B cell (primary cell): ENCODE measurements at regions not wholly inside any gene's neighbourhood (a gene's known extent, or its start where the extent isn't known, plus 50 kb on each side); places are given as distances from the start of the nearest gene placed in this dataset.

ENCODE experiments used
- ATAC-seq: fragments of 200-7000 bp; cut with Tn5 transposase; one replicate; pipeline ENCODE4 v1.10.0; 2021; ENCODE audit warnings: low read depth, mild to moderate bottlenecking, moderate number of reproducible peaks, moderate library complexity
- CTCF ChIA-PET: fragments of 350-600 bp; sonication (Branson Sonifier 250); formaldehyde crosslinking; loops from one replicate; lab custom pipeline; 2021; ENCODE audit warnings: antibody characterized with exemption, inconsistent platforms; lab: Charles Lee
- POLR2A ChIA-PET: fragments of 350-600 bp; sonication (Branson Sonifier 250); formaldehyde crosslinking; loops from one replicate; lab custom pipeline; 2021; ENCODE audit warnings: antibody characterized with exemption; lab: Charles Lee
- DNase-seq: peaks from one replicate; pipeline ENCODE4 v3.0.0; 2013
- H2AFZ ChIP-seq: 2 replicates; pipeline ENCODE4 v1.6.1; 2012; ENCODE audit warnings: mild to moderate bottlenecking, low read depth, low read length; ENCODE audit not compliant: insufficient read depth, poor library complexity, severe bottlenecking
- H3K27ac ChIP-seq, 2 donors: 1 replicate in 1 of 2; 2 replicates in 1 of 2; pipeline ENCODE4 v1.5.1; 2012 to 2013; ENCODE audit warnings: low read length in 2 of 2, mild to moderate bottlenecking in 2 of 2, moderate library complexity in 1 of 2
- H3K27me3 ChIP-seq, 4 experiments: fragments of 200-600 bp in 1 of 4; sonication (generic) in 1 of 4; replicated peaks in 1 of 4; 1 replicate in 2 of 4; 2 replicates in 2 of 4; pipeline versions ENCODE4 v1.6.1 to v1.7.0; 2013 to 2016; ENCODE audit warnings: low read length in 3 of 4, mild to moderate bottlenecking in 2 of 4, mixed read lengths in 1 of 4, moderate library complexity in 1 of 4; ENCODE audit not compliant: insufficient read depth in 4 of 4, control insufficient read depth in 3 of 4; ENCODE audit errors: control extremely low read depth in 1 of 4
- H3K36me3 ChIP-seq, 2 experiments: replicated peaks in 1 of 2; 1 replicate in 1 of 2; 2 replicates in 1 of 2; pipeline versions ENCODE4 v1.6.1 to v1.7.1; 2013; ENCODE audit warnings: low read length in 1 of 2; ENCODE audit not compliant: insufficient read depth in 2 of 2, control insufficient read depth in 1 of 2; ENCODE audit errors: control extremely low read depth in 1 of 2, extremely low read depth in 1 of 2
- H3K4me1 ChIP-seq, 2 donors: fragments of 200-600 bp in 1 of 2; sonication (generic) in 1 of 2; 1 replicate in 1 of 2; 2 replicates in 1 of 2; pipeline versions ENCODE4 v1.5.1 to v1.6.1; 2013 to 2017; ENCODE audit warnings: low read length in 2 of 2; ENCODE audit not compliant: control insufficient read depth in 2 of 2, insufficient read depth in 2 of 2
- H3K4me2 ChIP-seq: replicated peaks from 2 replicates; pipeline ENCODE3; 2012; ENCODE audit warnings: mild to moderate bottlenecking, low read depth, low read length; ENCODE audit not compliant: poor library complexity, severe bottlenecking
- H3K4me3 ChIP-seq, 5 experiments: fragments of 200-600 bp in 1 of 5; sonication (generic) in 1 of 5; 1 replicate in 3 of 5; 2 replicates in 2 of 5; pipeline versions ENCODE4 v1.5.1 to v1.7.0; 2011 to 2016; ENCODE audit warnings: low read length in 4 of 5, mild to moderate bottlenecking in 4 of 5, low read depth in 2 of 5, control low read depth in 1 of 5, moderate library complexity in 1 of 5; ENCODE audit not compliant: insufficient read depth in 1 of 5; ENCODE audit errors: control extremely low read depth in 1 of 5, extremely low read depth in 1 of 5
- H3K79me2 ChIP-seq: fragments of 200-600 bp; sonication (generic); one replicate; pipeline ENCODE4 v1.6.0; 2016; ENCODE audit warnings: low read length; ENCODE audit not compliant: control insufficient read depth, insufficient read depth
- H3K9ac ChIP-seq: fragments of 200-600 bp; sonication (generic); 2 replicates; pipeline ENCODE4 v1.6.1; 2017; ENCODE audit warnings: mild to moderate bottlenecking, low read length, moderate library complexity
- H3K9me3 ChIP-seq, 3 donors: one replicate each; pipeline versions ENCODE4 v1.6.1 to v1.7.1; 2013; ENCODE audit warnings: low read length in 2 of 3; ENCODE audit not compliant: control insufficient read depth in 2 of 3, insufficient read depth in 1 of 3; ENCODE audit errors: control extremely low read depth in 1 of 3
- H4K20me1 ChIP-seq: 2 replicates; pipeline ENCODE4 v1.6.0; 2012; ENCODE audit warnings: mild to moderate bottlenecking, low read length; ENCODE audit not compliant: insufficient read depth, control insufficient read depth, poor library complexity, severe bottlenecking
- H3K27ac Mint-ChIP-seq: one replicate; pipeline ENCODE4 v1.8.0; 2021; ENCODE audit warnings: mixed read lengths
- H3K27me3 Mint-ChIP-seq: one replicate; pipeline ENCODE4 v1.8.0; 2021; ENCODE audit warnings: mixed read lengths
- H3K4me1 Mint-ChIP-seq: one replicate; pipeline ENCODE4 v1.8.0; 2021; ENCODE audit warnings: mixed read lengths
- H3K4me3 Mint-ChIP-seq: one replicate; pipeline ENCODE4 v1.8.0; 2021; ENCODE audit warnings: mixed read lengths
- H3K9me3 Mint-ChIP-seq: one replicate; pipeline ENCODE4 v1.8.0; 2022; ENCODE audit warnings: mixed read lengths; ENCODE audit not compliant: insufficient read depth
- EZH2 ChIP-seq: IDR thresholded peaks from 2 replicates; pipeline ENCODE4 v1.6.1; 2012; ENCODE audit warnings: borderline replicate concordance, low read depth, mild to moderate bottlenecking, moderate library complexity, low read length; ENCODE audit not compliant: insufficient read depth, poor library complexity, severe bottlenecking
- WGBS: methylation state at CpG from one replicate; pipeline ENCODE4 v1.1.5; 2013; ENCODE audit warnings: missing lambda C conversion rate; ENCODE audit not compliant: insufficient coverage; 5-methylcytosine and 5-hydroxymethylcytosine counted together
- intact Hi-C: fragments of 100-400 bp; cut with micrococcal nuclease; formaldehyde crosslinking; loops from one replicate; pipeline ENCODE4 v1.10.0; 2022
- TF ChIP-seq, protein P1 (sequence below): fragments of 200-600 bp; IDR thresholded peaks from one replicate; pipeline ENCODE4 v1.8.0; 2022; ENCODE audit warnings: antibody characterized with exemption, mild to moderate bottlenecking

DNA sequence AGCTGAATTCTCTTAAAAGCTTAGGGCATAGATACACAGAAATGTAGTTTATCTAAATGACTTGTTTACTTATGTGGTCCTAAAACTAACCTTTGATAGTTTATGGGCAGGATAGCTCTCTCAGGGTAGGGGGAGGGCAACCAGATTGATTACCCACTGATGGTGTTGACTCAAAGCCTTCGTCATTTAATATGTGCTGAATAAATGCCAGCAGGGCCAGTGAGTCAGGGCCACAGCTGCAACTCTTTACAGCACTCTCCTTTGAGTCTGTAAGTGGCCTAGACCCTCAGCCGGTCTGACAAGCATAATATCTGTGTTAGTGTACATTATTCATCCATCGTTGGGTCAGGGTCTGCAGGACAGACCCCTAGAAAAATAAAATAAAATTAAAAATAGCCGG is 128.5 kb downstream of the ZNF675 start:
- 87% methylated on average over 1 of the region's 4 CpGs for WGBS
- POLR2A ChIA-PET, result no interaction called here
- no peaks in the 10 kb centered on the region for H3K4me1 Mint-ChIP-seq
- intact Hi-C loops, result no loop called here
- Histone ChIP-seq H3K4me2 (no peak overlapping the region), H3K9me3 (peaks cover 0 to 16% (median 4%) of the 10 kb centered on the region in 3 donors), H3K27ac (no peak overlapping the region), H2AFZ (no peak overlapping the region), H3K4me3 (no peak overlapping the region), H3K4me1 (no peaks in the 10 kb centered on the region), H3K79me2 (no peaks in the 10 kb centered on the region), H3K9ac (no peak overlapping the region), H3K27me3 (no peaks in the 10 kb centered on the region), H3K36me3 (no peaks in the 10 kb centered on the region), H4K20me1 (no peaks in the 10 kb centered on the region)
- no peak for TF ChIP-seq EZH2
- TF ChIP-seq, protein P1, sequence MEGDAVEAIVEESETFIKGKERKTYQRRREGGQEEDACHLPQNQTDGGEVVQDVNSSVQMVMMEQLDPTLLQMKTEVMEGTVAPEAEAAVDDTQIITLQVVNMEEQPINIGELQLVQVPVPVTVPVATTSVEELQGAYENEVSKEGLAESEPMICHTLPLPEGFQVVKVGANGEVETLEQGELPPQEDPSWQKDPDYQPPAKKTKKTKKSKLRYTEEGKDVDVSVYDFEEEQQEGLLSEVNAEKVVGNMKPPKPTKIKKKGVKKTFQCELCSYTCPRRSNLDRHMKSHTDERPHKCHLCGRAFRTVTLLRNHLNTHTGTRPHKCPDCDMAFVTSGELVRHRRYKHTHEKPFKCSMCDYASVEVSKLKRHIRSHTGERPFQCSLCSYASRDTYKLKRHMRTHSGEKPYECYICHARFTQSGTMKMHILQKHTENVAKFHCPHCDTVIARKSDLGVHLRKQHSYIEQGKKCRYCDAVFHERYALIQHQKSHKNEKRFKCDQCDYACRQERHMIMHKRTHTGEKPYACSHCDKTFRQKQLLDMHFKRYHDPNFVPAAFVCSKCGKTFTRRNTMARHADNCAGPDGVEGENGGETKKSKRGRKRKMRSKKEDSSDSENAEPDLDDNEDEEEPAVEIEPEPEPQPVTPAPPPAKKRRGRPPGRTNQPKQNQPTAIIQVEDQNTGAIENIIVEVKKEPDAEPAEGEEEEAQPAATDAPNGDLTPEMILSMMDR, result no peak
- CTCF ChIA-PET, result no interaction called here
- no peak overlapping the region for H3K4me3 Mint-ChIP-seq
- no peaks in the 10 kb centered on the region for H3K9me3 Mint-ChIP-seq
- H3K27ac Mint-ChIP-seq, result no peak overlapping the region
- DNase-seq, result no peak
- no peak for ATAC-seq
- no peaks in the 10 kb centered on the region for H3K27me3 Mint-ChIP-seq

DNA sequence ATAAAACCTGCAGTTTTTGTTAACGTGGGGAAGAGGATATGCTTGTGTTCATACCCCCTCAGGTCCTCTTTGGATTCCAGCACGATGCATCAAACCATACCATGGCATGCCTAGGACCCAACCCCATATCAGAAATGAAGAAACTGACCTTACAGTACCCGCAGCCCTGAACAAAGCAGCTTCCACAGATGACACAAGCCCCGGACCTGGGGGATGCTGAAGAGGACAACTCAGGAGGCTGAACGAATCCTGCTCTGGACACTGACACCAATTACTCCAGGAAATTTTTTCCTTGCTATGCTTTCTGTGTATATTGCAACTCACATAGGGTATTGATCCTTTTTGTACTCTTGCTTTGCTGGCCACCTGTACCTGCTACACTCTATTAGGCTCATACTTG is 129.6 kb downstream of the ZNF675 start:
- POLR2A ChIA-PET, result no interaction called here
- 79% methylated on average over 4 of the region's 5 CpGs for WGBS

More for the DNA sequence above, 129.6 kb downstream of the ZNF675 start:
- Mint-ChIP-seq H3K27ac (no peak overlapping the region), H3K9me3 (no peaks in the 10 kb centered on the region), H3K4me1 (no peaks in the 10 kb centered on the region), H3K4me3 (no peak overlapping the region), H3K27me3 (no peaks in the 10 kb centered on the region)
- no peak for DNase-seq
- Histone ChIP-seq H3K4me1 (no peaks in the 10 kb centered on the region), H2AFZ (no peak overlapping the region), H3K36me3 (no peaks in the 10 kb centered on the region), H3K4me3 (no peak overlapping the region), H3K9ac (no peak overlapping the region), H3K27me3 (no peaks in the 10 kb centered on the region), H3K27ac (no peak overlapping the region), H4K20me1 (no peaks in the 10 kb centered on the region), H3K79me2 (no peaks in the 10 kb centered on the region), H3K4me2 (no peak overlapping the region), H3K9me3 (peaks cover 0 to 16% (median 3%) of the 10 kb centered on the region in 3 donors)
- no peak for ATAC-seq
- intact Hi-C loops, result no loop called here
- CTCF ChIA-PET, result no interaction called here
- no peak for TF ChIP-seq EZH2
- TF ChIP-seq, protein P1, result no peak
